GM13976 (cell line): ENCODE measurements at regions not wholly inside any gene's neighbourhood (a gene's known extent, or its start where the extent isn't known, plus 50 kb on each side); places are given as distances from the start of the nearest gene placed in this dataset.
"Not testable (repeated sequence)": the region's sequence is repeated elsewhere in the genome, so short reads cannot be mapped to it uniquely, and the experiment has no call there.

Experiments
- DNase-seq: peaks from one replicate; pipeline ENCODE4 v3.0.0; 2012; ENCODE audit warnings: low spot score
- in situ Hi-C: fragments of 300-500 bp; cut with MboI; formaldehyde crosslinking; loops from one replicate; pipeline ENCODE4 v1.12.0; 2022; ENCODE audit warnings: low sequenced_read_pairs, mixed read lengths, inconsistent platforms; ENCODE audit not compliant: unreplicated experiment
- TF ChIP-seq, protein P1 (sequence below): IDR thresholded peaks from 2 replicates; pipeline ENCODE4 v1.5.1; 2012; ENCODE audit warnings: borderline replicate concordance, mild to moderate bottlenecking; ENCODE audit not compliant: insufficient read depth; ENCODE audit errors: extremely low read depth, missing control alignments, control extremely low read depth

DNA sequence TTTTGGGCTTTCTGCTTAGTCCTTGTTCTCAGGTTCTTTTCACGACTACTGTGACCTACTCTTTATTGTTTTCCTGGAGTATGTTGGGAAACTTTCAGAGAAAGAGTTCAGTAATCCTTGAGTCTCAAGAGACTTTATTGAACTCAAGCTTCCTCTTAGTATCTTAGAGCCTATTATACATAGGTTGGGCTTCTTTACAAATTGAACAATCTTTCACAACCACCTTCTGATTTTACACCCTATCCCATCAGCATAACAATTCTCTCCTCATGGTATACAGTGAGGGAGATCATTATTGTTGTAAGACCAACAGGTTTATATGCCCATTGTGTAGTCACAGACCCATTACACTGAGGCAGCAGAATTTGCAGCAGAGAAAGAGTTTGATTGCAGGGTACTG lies 193.2 kb upstream of the IGF1 start:
- in situ Hi-C loops = no loop called here
- TF ChIP-seq, protein P1, sequence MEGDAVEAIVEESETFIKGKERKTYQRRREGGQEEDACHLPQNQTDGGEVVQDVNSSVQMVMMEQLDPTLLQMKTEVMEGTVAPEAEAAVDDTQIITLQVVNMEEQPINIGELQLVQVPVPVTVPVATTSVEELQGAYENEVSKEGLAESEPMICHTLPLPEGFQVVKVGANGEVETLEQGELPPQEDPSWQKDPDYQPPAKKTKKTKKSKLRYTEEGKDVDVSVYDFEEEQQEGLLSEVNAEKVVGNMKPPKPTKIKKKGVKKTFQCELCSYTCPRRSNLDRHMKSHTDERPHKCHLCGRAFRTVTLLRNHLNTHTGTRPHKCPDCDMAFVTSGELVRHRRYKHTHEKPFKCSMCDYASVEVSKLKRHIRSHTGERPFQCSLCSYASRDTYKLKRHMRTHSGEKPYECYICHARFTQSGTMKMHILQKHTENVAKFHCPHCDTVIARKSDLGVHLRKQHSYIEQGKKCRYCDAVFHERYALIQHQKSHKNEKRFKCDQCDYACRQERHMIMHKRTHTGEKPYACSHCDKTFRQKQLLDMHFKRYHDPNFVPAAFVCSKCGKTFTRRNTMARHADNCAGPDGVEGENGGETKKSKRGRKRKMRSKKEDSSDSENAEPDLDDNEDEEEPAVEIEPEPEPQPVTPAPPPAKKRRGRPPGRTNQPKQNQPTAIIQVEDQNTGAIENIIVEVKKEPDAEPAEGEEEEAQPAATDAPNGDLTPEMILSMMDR = no peak
- no peak for DNase-seq

DNA sequence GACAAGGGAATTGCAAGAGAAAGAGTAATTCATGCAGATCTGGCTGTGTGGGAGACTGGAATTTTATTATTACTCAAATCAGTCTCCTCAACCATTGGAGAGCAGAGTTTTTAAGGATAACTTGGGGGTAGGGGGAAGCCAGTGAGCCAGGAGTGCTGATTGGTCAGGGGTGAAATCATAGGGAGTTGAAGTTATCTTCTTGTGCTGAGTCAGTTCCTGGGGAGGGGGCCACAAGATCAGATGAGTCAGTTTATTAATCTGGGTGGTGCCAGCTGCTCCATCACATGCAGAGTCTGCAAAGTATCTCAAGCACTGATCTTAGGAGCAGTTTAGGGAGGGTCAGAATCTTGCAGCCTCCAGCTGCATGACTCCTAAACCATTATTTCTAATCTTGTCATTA lies 191.8 kb upstream of the IGF1 start:
- DNase-seq, in situ Hi-C loops: not testable (repeated sequence)

DNA sequence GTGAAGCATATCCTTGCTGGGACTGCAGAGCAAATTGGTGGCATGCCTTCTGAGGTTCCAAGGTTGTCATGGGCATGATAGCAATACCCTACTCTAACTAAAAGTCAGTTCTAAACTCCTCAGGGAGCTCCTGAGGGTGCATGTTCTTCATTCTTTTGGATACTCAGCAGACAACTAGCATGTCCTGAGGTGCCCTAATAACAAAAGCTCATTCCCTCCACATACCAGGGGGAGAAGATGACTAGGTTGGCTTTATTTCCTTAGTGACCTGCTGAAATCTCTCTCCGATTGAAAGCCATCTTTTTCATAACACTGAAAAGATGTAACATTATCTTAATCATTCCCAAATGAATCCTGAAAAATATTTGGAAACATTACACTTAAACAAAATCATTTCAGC lies 188.7 kb upstream of the IGF1 start:
- in situ Hi-C loops = no loop called here
- DNase-seq = no peak
- TF ChIP-seq, protein P1 = no peak

DNA sequence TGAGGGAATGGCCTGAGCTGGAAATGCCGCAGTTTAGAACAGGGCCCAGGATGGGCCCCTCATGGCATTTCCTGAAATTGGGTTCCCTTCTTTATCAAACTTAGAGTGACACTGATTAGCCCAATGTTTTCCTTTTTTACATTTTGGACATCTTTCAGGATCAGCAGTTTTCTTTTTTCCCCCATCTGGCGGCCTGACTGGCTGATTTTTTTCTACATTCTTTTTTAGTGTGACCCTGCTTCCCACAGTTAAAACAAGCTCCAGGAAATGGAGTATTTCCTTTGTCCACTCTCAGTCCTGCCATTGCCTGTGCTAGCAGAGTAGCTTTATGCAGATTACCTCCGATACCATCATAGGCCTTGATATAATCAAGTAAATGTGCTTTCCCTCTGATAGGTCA lies 185.8 kb upstream of the IGF1 start:
- in situ Hi-C loops = not testable (repeated sequence)

DNA sequence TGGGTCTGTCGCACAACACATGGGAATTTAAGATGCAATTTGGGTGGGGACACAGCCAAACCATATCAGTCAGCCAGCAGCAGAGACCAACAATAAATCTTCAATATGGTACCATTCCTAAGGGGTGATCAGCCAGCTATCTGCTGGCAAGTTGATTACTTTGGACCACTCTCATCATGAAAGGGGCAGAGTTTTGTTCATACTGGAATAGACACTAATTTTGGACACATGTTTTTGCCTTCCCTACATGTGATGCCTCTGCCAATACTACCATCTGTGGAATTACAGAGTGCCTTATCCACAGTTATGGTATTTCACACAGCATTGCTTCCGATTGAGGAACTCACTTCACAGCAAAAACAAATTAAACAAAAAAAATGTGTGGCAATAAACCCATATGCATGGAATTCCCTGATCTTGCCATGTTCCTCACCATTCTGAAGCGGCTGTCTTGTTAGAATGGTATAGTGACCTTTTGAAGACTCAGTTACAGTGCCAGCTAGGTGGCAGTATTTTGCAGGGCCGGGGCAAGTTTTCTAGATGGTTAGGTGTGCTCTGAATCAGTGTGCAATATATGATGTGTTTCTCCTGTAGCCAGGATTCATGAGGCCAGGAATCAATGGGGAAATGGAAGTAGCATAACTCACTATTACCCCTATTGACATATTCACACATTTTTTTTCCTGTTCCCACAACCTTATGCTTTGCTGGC lies 179.0 kb upstream of the IGF1 start:
- in situ Hi-C loops = no loop called here
- TF ChIP-seq, protein P1 = no peak
- DNase-seq = no peak

More for the DNA sequence above, 185.8 kb upstream of the IGF1 start:
- DNase-seq = not testable (repeated sequence)

DNA sequence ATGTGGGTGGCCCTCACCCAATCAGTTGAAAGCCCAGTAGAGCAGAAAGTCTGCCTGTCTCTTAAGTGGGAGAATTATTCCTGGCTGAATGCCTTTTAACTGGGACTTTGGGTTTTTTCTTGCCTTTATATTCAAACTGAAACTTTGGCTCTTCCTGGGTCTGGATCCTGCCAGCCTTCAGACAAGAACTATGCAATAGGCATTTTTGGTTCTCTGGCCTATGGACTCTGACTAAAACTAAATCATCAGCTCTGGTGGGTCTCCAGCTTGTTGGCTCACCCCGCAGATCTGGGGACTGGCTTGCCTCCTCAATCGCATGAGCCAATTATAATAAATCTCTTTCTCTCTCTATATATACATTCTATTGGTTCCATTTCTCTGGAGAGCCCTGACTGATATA lies 173.0 kb upstream of the IGF1 start:
- DNase-seq = no peak
- TF ChIP-seq, protein P1 = no peak
- in situ Hi-C loops = no loop called here

DNA sequence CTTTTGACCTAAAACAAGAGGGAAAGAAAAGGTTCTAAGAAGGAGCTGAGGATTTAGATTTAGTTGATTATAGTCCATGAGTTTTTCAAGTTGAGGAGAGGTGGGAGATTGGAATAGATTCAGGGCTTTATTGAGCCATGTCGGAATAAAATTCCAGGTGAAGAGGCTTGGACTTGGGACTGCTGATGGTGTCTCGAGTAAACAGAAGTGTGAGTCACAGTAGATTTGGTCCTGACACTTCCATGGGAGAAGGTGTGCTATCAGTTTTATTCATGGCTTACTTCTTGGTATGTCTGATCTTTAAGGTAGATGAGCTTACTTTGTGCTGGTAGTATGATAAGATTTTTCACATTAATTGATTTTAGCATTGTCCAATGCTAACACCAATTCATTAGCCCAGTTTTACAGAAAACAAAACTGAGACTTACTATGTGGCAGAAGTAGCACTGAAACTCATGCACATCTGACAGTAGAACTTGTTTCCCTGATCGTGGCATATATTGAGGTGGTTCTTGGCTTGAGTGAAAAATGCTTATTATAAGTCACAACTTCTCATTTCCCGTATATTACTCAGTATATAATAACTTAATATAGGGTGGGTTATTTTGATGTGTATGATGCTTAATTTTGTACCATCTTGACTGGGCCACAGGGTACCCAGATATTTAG lies 172.4 kb upstream of the IGF1 start:
- no peak for DNase-seq
- TF ChIP-seq, protein P1 = no peak
- in situ Hi-C loops = no loop called here

DNA sequence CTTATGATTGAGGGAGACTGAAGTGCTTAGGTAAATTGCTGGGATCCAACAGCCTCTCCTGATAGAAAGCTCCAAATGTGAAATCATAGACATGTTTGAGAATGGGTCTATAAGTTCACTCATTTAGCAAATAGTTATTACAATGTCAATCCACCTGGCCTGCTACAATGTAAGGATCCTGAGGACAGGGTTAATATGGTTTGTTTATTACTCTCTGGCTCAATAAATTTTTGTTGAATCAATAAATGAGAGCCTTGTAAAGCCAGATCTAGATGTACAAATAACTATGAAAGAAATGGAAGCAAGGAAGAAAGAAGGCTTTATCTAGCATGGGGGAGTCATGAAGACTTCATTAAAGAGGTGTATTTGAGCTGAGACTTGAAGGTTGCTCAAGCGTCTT lies 165.6 kb upstream of the IGF1 start:
- TF ChIP-seq, protein P1 = no peak

More for the DNA sequence above, 165.6 kb upstream of the IGF1 start:
- no peak for DNase-seq
- in situ Hi-C loops = no loop called here
